Suprapubic skin (tissue), 4 donors: ENCODE measurements at regions not wholly inside any gene's neighbourhood (a gene's known extent, or its start where the extent isn't known, plus 50 kb on each side); places are given as distances from the start of the nearest gene placed in this dataset.
A peak's percentile ranks its signal among the peaks of the same experiment; 100 is the strongest.

Source experiments
- DNase-seq, 2 donors: peaks; one replicate each; pipeline ENCODE4 v3.0.0-alpha.2; 2019; ENCODE audit warnings: low spot score in 2 of 2
- H3K27ac ChIP-seq: fragments of 200-600 bp; sonication (generic); one replicate; pipeline ENCODE4 v1.5.1; 2019
- H3K27me3 ChIP-seq: fragments of 200-600 bp; sonication (generic); one replicate; pipeline ENCODE4 v1.5.1; 2019
- H3K36me3 ChIP-seq: fragments of 200-600 bp; sonication (generic); one replicate; pipeline ENCODE4 v1.5.1; 2019
- H3K4me1 ChIP-seq: fragments of 200-600 bp; sonication (generic); one replicate; pipeline ENCODE4 v1.5.1; 2019
- H3K4me3 ChIP-seq: fragments of 200-600 bp; sonication (generic); one replicate; pipeline ENCODE4 v1.5.1; 2019; ENCODE audit warnings: mild to moderate bottlenecking
- H3K9me3 ChIP-seq: fragments of 200-600 bp; sonication (generic); one replicate; pipeline ENCODE4 v1.5.1; 2019
- CTCF ChIP-seq, 2 donors: fragments of 200-600 bp in 1 of 2; fragments of 450-650 bp in 1 of 2; sonication (generic) in 1 of 2; IDR thresholded peaks; one replicate each; pipeline ENCODE4 v1.5.1; 2016 to 2019; ENCODE audit warnings: antibody characterized with exemption in 2 of 2, mild to moderate bottlenecking in 1 of 2, moderate library complexity in 1 of 2
- EP300 ChIP-seq: sonication (generic); formaldehyde crosslinking; IDR thresholded peaks from one replicate; pipeline ENCODE4 v1.6.1; 2017; ENCODE audit warnings: antibody characterized with exemption
- POLR2A ChIP-seq, 2 donors: fragments of 450-650 bp; IDR thresholded peaks; one replicate each; pipeline ENCODE4 v1.6.1; 2017; ENCODE audit warnings: antibody characterized with exemption in 2 of 2, mild to moderate bottlenecking in 2 of 2, moderate library complexity in 2 of 2
- POLR2AphosphoS5 ChIP-seq, 3 donors: sonication (generic); formaldehyde crosslinking; IDR thresholded peaks; one replicate each; pipeline ENCODE4 v1.6.1; 2017; ENCODE audit warnings: antibody characterized with exemption in 3 of 3
- WGBS: methylation state at CpG from one replicate; pipeline ENCODE4 v1.1.5; 2018; 5-methylcytosine and 5-hydroxymethylcytosine counted together

- H3K9me3 ChIP-seq, result no peaks in the 10 kb centered on the region
- DNase-seq, result no peak
- no peak overlapping the region for H3K27ac ChIP-seq
- no peaks in the 10 kb centered on the region for H3K27me3 ChIP-seq
- WGBS, result 87% methylated on average over 2 of the region's 2 CpGs
- TF ChIP-seq CTCF (IDR thresholded peaks at IDR 0.05) (no peak), EP300 (no peak), POLR2A (IDR thresholded peaks at IDR 0.05) (no peak), POLR2AphosphoS5 (IDR thresholded peaks at IDR 0.05) (no peak)
- H3K4me3 ChIP-seq, result no peak overlapping the region
- H3K36me3 ChIP-seq, result no peaks in the 10 kb centered on the region
- peaks cover 15% of the 10 kb centered on the region for H3K4me1 ChIP-seq
Measured at GRCh38 chr4:78691334-78691754, 84.8 kb upstream of the BMP2K start.

GRCh38 chr4:78691971-78692821 lies 84.0 kb upstream of the BMP2K start:
- Histone ChIP-seq H3K4me1 (peaks cover 15% of the 10 kb centered on the region), H3K27ac (no peak overlapping the region), H3K27me3 (no peaks in the 10 kb centered on the region), H3K36me3 (no peaks in the 10 kb centered on the region), H3K9me3 (no peaks in the 10 kb centered on the region), H3K4me3 (no peak overlapping the region)
- no peak for DNase-seq
- TF ChIP-seq POLR2AphosphoS5 (IDR thresholded peaks at IDR 0.05) (no peak), CTCF (IDR thresholded peaks at IDR 0.05) (no peak), EP300 (no peak), POLR2A (IDR thresholded peaks at IDR 0.05) (no peak)
- 33% methylated on average over 4 of the region's 4 CpGs for WGBS

- peaks cover 15% of the 10 kb centered on the region for H3K4me1 ChIP-seq
- H3K27me3 ChIP-seq, result no peaks in the 10 kb centered on the region
- no peaks in the 10 kb centered on the region for H3K9me3 ChIP-seq
- H3K4me3 ChIP-seq, result no peak overlapping the region
- H3K27ac ChIP-seq, result no peak overlapping the region
- no peaks in the 10 kb centered on the region for H3K36me3 ChIP-seq
- DNase-seq, result no peak
- no peak for TF ChIP-seq EP300
- no peak for TF ChIP-seq POLR2AphosphoS5 (IDR thresholded peaks at IDR 0.05)
- TF ChIP-seq POLR2A (IDR thresholded peaks at IDR 0.05), result no peak
- TF ChIP-seq CTCF (IDR thresholded peaks at IDR 0.05), result no peak
- WGBS, result 56% methylated on average over 4 of the region's 4 CpGs
Measured at GRCh38 chr4:78692822-78693170, 83.4 kb upstream of the BMP2K start.

- WGBS, result 56% methylated on average over 2 of the region's 2 CpGs
- Histone ChIP-seq H3K4me3 (no peak overlapping the region), H3K27me3 (no peaks in the 10 kb centered on the region), H3K36me3 (no peaks in the 10 kb centered on the region), H3K9me3 (no peaks in the 10 kb centered on the region), H3K27ac (peak overlapping the region; percentile 34), H3K4me1 (peaks cover 15% of the 10 kb centered on the region)
- TF ChIP-seq EP300 (no peak), POLR2AphosphoS5 (IDR thresholded peaks at IDR 0.05) (no peak), CTCF (IDR thresholded peaks at IDR 0.05) (no peak), POLR2A (IDR thresholded peaks at IDR 0.05) (no peak)
- no peak for DNase-seq
Measured at GRCh38 chr4:78693777-78694456, 82.2 kb upstream of the BMP2K start.

GRCh38 chr4:78694457-78694787 lies 81.7 kb upstream of the BMP2K start:
- Histone ChIP-seq H3K4me1 (peaks cover 15% of the 10 kb centered on the region), H3K36me3 (no peaks in the 10 kb centered on the region), H3K9me3 (no peaks in the 10 kb centered on the region), H3K4me3 (no peak overlapping the region), H3K27ac (no peak overlapping the region), H3K27me3 (no peaks in the 10 kb centered on the region)
- no peak for TF ChIP-seq POLR2AphosphoS5 (IDR thresholded peaks at IDR 0.05)
- no peak for TF ChIP-seq CTCF (IDR thresholded peaks at IDR 0.05)
- no peak for TF ChIP-seq POLR2A (IDR thresholded peaks at IDR 0.05)
- no peak for TF ChIP-seq EP300
- DNase-seq, result no peak
- WGBS, result 98% methylated on average over 2 of the region's 2 CpGs
